CD1c-positive myeloid dendritic cell (primary cell): ENCODE measurements at regions not wholly inside any gene's neighbourhood (a gene's known extent, or its start where the extent isn't known, plus 50 kb on each side); places are given as distances from the start of the nearest gene placed in this dataset.

Experiments used
- DNase-seq: peaks from one replicate; pipeline ENCODE4 v3.0.0-alpha.2; 2016; ENCODE audit errors: extremely low spot score

DNA sequence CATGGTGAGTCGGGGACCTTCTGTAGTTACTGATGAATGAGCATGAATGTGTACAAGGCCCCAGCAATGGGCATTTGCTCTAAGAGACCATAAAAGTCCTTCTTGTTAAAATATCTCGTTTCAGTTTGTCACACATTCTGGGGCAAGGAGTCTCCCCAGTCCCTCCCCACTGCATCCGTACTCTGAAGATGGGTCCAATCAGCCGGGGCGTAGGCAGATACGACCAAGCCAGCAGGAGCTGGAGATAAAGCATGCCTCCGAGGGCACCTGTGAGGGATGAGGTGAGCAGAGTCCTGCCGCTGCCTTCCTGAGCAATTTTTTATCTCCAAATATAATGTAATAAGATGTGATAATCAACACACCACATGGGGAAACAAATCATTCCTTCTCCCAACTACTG is 528.5 kb downstream of the BCL11B start:
- no peak for DNase-seq

DNA sequence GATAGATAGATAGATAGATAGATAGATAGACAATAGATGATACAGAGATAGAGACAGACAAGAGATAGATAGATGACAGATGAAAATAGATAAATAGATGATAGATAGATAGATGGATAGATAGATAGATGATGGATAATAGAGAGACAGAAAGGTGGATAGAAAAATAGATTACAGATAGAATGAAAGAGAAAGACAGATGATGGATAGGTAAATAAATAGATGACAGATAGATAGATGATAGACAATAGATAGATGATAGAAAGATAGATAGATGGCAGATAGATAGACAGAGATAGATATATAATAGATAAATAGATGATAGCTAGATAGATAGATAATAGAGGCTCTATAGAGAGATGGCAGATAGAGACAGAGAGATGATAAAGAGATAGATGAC is 523.0 kb downstream of the BCL11B start:
- no peak for DNase-seq

- DNase-seq = no peak
Observed at GRCh38 chr14:98751110-98751509, 520.9 kb downstream of the BCL11B start.

DNA sequence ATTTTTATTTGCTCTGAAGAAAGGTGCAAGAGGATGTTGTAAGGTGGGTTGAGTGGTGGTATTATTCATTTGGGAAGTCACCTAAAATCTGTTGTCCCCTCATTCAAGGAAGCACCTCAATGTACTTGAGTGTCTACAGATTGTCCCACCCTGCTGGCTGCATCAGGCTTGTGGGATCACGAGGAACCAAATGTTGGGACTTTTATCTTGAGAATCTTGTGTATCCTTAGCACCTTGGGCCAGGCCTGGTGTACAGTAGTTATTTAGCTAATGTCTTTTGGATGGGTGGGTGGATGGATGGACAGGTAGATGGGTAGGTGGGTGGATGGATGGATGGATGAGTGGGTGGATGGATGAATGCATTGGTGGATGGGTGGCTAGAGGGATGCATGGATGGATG is 519.3 kb downstream of the BCL11B start:
- DNase-seq = no peak

DNA sequence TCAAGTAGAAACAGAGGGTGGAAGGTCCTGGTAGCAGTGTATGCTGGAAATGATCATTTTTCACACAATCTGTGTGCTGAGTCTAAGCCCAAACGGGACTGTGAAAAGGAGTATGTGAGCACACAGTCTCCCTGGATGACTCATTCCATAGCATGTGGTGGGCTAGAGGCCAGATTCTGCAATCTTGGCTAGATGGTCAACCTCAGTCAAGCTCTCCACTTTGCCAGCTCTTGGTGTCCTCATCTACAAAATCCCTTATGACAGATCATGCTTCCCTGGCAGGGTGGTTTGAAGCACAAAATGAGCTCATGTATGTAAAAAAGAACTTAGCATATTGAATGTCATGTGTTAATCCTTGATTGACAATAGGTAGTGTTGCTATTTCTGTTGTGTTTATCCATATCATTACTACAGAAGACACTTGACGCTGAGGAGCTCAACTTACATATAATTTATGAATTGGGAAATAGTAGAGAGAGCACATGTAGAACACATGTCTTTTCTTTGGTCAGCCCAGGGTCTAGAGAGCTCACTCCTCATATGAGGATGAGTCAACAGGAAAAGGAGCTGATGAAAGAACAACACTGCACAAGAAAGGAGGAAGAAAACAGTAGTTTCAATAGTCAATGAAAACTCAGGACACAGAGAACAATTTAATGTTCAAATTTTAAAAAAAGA is 517.5 kb downstream of the BCL11B start:
- DNase-seq = no peak

DNA sequence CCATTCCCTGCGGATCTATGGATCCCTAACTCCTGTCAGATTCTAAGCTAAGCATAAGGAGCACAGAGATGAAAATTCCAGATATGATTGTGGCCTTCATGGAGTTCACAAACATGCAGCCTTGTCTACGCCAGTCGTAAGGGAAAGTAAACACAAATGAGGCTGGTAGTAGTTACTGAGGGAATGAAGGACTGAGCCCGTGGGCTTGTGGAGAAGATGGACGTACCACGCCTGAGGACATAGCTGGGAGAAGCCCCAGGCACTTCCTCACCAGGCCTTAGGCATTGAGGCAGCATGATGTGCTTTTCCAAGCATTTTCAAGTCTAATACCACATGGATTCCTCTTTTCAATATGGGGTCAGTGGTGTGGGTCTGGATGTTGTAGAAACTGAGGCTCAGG is 515.2 kb downstream of the BCL11B start:
- DNase-seq = no peak

GRCh38 chr14:98758440-98758839 is 513.6 kb downstream of the BCL11B start:
- DNase-seq = no peak

- no peak for DNase-seq
Observed at GRCh38 chr14:98761993-98762392, 510.0 kb downstream of the BCL11B start.

DNA sequence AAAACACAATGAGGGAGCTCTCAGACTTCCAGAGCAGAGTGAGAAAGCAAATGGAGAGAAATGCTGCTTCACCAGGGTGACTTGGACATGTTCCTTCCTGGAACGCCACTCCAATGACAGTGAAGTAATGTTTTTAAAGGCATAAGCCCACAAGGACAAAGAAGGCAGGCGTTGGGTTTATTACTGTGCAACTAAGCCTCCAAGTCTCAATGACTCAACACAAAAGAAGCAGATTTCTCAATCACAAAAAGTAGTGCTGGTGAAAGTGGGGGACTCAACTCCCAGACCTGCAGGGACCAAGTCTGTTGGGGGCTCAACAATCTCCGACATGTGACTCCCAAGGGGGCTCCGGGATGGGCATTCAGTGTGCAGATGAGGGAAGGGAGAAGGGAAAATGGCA is 505.2 kb downstream of the BCL11B start:
- no peak for DNase-seq

- DNase-seq = no peak
Observed at GRCh38 chr14:98769326-98769725, 502.7 kb downstream of the BCL11B start.

GRCh38 chr14:98770151-98770550 is 501.8 kb downstream of the BCL11B start:
- no peak for DNase-seq

DNA sequence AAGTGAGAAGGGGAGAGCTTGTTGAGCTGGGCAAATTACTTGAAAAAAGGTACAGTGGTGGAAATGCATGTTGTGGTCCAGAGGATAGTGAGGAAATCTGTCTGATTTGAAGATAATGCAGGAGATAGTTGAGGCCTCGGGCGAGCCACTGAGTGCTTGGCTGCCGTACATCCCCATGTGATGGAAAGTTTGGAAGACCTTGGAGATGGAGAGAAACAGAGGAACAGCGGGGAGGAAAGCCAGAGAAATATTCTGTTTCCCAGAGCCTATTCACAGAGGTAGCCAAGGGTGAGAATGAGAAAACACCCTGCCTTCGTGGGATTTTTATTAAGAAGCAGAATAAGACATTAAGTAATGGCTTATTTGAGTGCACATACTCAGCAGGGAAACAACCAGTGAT is 498.2 kb downstream of the BCL11B start:
- DNase-seq = no peak

- DNase-seq = no peak
Observed at GRCh38 chr14:98775892-98776291, 496.1 kb downstream of the BCL11B start.

DNA sequence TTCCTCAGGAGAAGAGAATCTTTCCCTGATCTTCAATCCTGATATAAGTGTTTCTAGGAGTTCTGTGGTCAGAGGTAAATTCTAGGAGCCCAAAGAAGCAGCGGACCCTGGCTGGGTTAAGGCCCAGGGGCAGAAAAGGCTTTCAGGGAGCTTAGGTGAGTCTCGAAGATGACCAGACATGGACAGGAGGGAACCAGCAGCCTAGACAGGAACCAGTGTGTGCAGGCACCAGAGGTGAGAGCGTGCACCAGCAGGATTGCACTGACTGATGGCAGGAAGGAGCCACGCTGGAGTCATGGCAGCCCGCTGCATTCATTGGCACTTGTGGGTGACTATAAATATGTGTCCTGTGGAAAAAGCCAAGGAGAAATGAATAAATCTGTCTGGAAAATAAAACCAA is 489.9 kb downstream of the BCL11B start:
- no peak for DNase-seq

GRCh38 chr14:98785578-98785977 is 486.4 kb downstream of the BCL11B start:
- no peak for DNase-seq

DNA sequence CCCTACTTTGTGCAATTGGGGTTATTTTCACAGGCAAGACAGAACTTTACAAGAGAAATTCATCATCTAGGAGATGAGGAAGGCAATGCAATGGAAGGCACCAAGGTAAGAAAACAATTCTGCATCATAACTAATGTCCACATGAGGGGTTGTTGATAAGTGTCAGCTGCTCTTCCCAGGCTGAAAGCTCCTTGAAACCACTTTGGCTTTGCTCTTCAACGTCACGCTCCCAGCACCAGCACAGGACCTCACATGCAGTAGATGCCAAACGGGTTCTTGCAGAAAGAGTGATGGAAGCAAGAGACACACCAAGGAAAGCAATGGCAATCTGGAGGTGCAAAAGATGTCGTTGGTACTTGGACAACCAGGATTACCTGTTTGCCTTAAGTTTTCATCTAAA is 485.5 kb downstream of the BCL11B start:
- no peak for DNase-seq

DNA sequence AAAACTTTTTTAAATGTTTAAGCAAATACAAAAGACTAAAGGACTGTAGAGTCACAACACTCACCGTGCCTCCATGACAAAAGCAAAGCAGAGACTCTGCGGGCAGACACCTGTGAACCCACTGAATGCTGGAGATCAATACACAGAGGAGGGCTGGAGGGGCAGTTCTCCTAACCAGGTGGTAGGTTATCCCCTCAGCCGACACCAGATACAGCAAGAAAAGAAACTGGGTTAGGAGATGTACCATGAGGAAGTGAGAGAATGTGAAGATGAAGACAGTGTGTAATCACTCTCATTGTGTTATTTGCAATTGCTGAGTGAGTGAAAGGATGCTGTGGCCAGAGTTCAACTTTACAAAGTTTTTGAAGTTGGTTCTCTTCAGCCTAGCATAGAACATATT is 480.3 kb downstream of the BCL11B start:
- no peak for DNase-seq

DNA sequence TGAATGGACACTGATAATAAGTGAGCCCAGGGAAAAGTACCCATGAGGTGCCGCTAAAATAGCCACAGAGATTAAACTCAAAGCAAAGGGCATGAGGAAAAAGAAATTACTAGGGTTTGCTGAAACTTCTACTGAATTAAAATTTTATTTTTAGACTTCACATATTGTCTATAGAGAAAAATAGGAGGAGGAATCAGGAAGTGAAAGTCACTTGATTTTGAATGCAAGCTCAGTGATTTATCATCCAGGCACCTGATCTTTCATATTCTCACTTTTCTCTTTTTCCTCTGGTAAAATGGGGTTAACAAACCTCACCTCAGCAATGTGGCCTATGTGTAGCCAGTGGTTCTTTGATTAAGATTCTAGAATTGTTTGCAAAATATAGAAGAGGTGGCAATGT is 479.8 kb downstream of the BCL11B start:
- no peak for DNase-seq

- no peak for DNase-seq
Observed at GRCh38 chr14:98798099-98798498, 473.9 kb downstream of the BCL11B start.

- no peak for DNase-seq
Observed at GRCh38 chr14:98799891-98800290, 472.1 kb downstream of the BCL11B start.

DNA sequence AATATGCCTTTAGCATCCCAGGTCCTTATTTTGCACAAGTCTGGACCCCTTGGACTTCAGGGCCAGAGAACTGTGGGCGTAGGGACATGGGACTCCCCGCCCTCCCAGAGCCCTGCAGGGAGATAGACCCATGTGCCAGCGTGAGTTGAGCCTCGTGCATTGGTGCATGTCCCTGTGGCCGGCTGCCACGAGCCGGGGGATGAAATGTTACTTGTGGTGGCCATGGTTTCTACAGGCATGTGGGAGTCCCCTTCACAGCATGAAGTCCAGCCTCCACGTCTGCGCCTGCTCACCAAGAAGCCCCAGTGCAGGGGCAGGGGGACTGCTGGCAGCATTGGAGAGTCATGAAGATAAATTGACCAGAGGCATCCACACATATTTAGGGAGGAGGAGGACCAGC is 470.0 kb downstream of the BCL11B start:
- DNase-seq = no peak

DNA sequence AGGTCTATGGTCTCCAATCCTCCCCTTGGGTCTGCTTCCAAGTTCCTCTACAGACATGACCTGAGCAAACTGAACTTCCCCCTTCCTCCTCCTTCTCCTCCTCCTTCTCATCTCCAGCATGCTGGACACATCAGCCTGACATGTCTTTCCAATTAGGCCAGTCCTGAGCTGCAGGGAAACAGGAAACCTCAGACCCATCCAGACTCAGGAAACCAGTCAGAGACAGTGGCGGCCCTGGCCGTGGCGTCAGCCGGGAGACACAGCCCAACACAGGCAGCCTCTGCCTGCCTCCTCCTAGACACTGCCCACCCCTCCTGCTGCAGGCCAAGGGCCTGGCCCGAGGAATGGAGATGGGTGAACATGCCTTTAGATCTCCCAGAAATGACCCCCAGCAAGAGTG is 468.8 kb downstream of the BCL11B start:
- no peak for DNase-seq

GRCh38 chr14:98808494-98809407 is 463.2 kb downstream of the BCL11B start:
- no peak for DNase-seq
